Stomach (tissue), 8 donors: ENCODE measurements at regions not wholly inside any gene's neighbourhood (a gene's known extent, or its start where the extent isn't known, plus 50 kb on each side); places are given as distances from the start of the nearest gene placed in this dataset.

Experiments used
- DNase-seq, 2 donors: peaks; one replicate each; pipeline versions ENCODE4 v3.0.0 to v3.0.0-alpha.2; 2013 to 2019
- H3K27ac ChIP-seq, 5 donors: fragments of 200-600 bp in 4 of 5; sonication (generic) in 4 of 5; one replicate each; pipeline ENCODE4 v1.5.1; 2013 to 2019; ENCODE audit warnings: mild to moderate bottlenecking in 1 of 5, moderate library complexity in 1 of 5
- H3K27me3 ChIP-seq, 3 donors: fragments of 200-600 bp; sonication (generic); one replicate each; pipeline ENCODE4 v1.5.1; 2017 to 2019; ENCODE audit warnings: mixed run types in 1 of 3
- H3K36me3 ChIP-seq, 4 donors: fragments of 200-600 bp; sonication (generic); 1 replicate in 3 of 4; 2 replicates in 1 of 4; pipeline ENCODE4 v1.5.1; 2016 to 2019
- H3K4me1 ChIP-seq, 4 donors: fragments of 200-600 bp; sonication (generic); one replicate each; pipeline ENCODE4 v1.5.1; 2016 to 2019
- H3K4me3 ChIP-seq, 4 donors: fragments of 200-600 bp; sonication (generic) in 3 of 4; one replicate each; pipeline ENCODE4 v1.5.1; 2016 to 2019; ENCODE audit warnings: mild to moderate bottlenecking in 1 of 4
- H3K9me3 ChIP-seq, 4 donors: fragments of 200-600 bp; sonication (generic); one replicate each; pipeline ENCODE4 v1.5.1; 2016 to 2019
- EP300 ChIP-seq: sonication (generic); formaldehyde crosslinking; IDR thresholded peaks from one replicate; pipeline ENCODE4 v1.6.1; 2017; ENCODE audit warnings: antibody characterized with exemption
- POLR2A ChIP-seq, 4 donors: fragments of 450-650 bp; IDR thresholded peaks; one replicate each; pipeline ENCODE4 v1.6.1; 2016; ENCODE audit warnings: antibody characterized with exemption in 4 of 4, control low read depth in 2 of 4, mild to moderate bottlenecking in 1 of 4, moderate library complexity in 1 of 4
- POLR2AphosphoS5 ChIP-seq, 3 donors: sonication (generic); formaldehyde crosslinking; IDR thresholded peaks; one replicate each; pipeline ENCODE4 v1.6.1; 2016; ENCODE audit warnings: antibody characterized with exemption in 3 of 3
- WGBS, 5 donors: extraction: QIAGEN DNeasy Blood & Tissue Kit in 3 of 5; methylation state at CpG; one replicate each; pipeline versions ENCODE4 v1.1.5 to v1.1.7; 2013 to 2018; 5-methylcytosine and 5-hydroxymethylcytosine counted together
- intact Hi-C: fragments of 100-400 bp; cut with DNase I; formaldehyde crosslinking; loops from one replicate; pipeline ENCODE4 v1.15.1; 2023; ENCODE audit warnings: low total_unique reads
- TF ChIP-seq, protein P1 (sequence below), 7 experiments: fragments of 450-650 bp in 4 of 7; fragments of 200-600 bp in 3 of 7; sonication (generic) in 3 of 7; IDR thresholded peaks; one replicate each; pipeline ENCODE4 v1.5.1; 2016 to 2019; ENCODE audit warnings: antibody characterized with exemption in 7 of 7, control low read depth in 2 of 7, mild to moderate bottlenecking in 1 of 7
- donor health status: healthy with polysubstance abuse.
- donor health status: Bipolar disorder and iron deficiency.
- donor health status: healthy.

DNA sequence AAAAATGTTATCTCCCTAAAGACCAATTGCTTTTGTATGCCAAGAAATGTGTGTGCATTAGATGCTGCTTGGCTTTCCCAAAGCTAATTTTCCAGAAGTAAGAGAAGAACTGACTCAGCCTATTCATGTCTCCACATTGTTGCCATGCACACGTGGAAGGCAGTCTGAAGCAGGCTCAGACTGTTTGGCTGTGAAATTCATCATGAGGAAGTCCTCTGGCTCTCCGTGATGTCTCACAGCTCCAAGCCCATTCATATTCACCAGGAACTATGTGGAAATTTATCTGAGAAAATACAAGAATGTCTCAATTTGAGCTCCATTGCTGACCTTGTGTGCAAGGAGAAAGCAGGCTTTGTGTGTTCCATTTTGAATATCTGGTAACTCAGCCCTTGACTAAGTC lies 1022.2 kb upstream of the GJE1 start:
- 60 to 69% (median 68%) methylated on average over 2 of the region's 2 CpGs for WGBS, 5 donors
- intact Hi-C loops: no loop called here
- Histone ChIP-seq H3K27me3 (no peaks in the 10 kb centered on the region), H3K27ac (no peak overlapping the region), H3K4me1 (no peaks in the 10 kb centered on the region), H3K4me3 (no peak overlapping the region), H3K36me3 (no peaks in the 10 kb centered on the region), H3K9me3 (no peaks in the 10 kb centered on the region)
- no peak for TF ChIP-seq EP300
- TF ChIP-seq POLR2AphosphoS5 (IDR thresholded peaks at IDR 0.05): no peak
- TF ChIP-seq, protein P1, sequence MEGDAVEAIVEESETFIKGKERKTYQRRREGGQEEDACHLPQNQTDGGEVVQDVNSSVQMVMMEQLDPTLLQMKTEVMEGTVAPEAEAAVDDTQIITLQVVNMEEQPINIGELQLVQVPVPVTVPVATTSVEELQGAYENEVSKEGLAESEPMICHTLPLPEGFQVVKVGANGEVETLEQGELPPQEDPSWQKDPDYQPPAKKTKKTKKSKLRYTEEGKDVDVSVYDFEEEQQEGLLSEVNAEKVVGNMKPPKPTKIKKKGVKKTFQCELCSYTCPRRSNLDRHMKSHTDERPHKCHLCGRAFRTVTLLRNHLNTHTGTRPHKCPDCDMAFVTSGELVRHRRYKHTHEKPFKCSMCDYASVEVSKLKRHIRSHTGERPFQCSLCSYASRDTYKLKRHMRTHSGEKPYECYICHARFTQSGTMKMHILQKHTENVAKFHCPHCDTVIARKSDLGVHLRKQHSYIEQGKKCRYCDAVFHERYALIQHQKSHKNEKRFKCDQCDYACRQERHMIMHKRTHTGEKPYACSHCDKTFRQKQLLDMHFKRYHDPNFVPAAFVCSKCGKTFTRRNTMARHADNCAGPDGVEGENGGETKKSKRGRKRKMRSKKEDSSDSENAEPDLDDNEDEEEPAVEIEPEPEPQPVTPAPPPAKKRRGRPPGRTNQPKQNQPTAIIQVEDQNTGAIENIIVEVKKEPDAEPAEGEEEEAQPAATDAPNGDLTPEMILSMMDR (IDR thresholded peaks at IDR 0.05): no peak
- no peak for TF ChIP-seq POLR2A (IDR thresholded peaks at IDR 0.05)
- DNase-seq: no peak

DNA sequence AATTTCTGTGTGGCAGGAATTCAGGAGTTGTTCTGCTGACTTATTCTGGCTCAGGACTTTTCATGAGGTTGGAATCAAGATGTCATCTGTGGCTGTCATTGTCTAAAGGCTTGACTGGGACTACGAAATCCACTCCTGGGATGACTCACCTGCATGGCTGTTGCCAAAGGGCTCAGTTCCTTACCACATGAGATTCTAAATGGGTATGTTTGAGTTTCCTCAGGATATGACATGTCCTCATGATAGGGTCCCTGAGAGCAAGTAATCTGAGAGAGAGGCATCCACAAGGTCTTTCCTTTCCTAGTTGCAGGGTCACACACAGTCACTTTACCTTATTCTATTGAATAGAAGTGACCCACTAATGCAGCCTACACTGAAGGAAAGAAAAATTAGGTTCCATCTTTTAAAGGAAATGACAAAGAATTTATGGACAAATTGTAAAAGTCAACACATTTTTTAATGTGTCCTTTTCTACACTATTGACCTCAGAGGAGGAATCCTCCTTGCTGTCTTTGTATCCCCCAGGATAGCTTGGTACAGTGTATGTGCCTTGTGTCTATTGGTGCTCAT lies 1025.0 kb upstream of the GJE1 start:
- H3K9me3 ChIP-seq: peaks cover 0 to 6% (median 2%) of the 10 kb centered on the region in 4 donors
- no peak overlapping the region for H3K4me3 ChIP-seq
- 41 to 78% (median 67%) methylated on average over 1 of the region's 1 CpG for WGBS, 5 donors
- no peaks in the 10 kb centered on the region for H3K27me3 ChIP-seq
- intact Hi-C loops: no loop called here
- H3K27ac ChIP-seq: no peak overlapping the region
- no peaks in the 10 kb centered on the region for H3K36me3 ChIP-seq
- no peaks in the 10 kb centered on the region for H3K4me1 ChIP-seq
- no peak for DNase-seq
- TF ChIP-seq EP300 (no peak), POLR2AphosphoS5 (IDR thresholded peaks at IDR 0.05) (no peak)

DNA sequence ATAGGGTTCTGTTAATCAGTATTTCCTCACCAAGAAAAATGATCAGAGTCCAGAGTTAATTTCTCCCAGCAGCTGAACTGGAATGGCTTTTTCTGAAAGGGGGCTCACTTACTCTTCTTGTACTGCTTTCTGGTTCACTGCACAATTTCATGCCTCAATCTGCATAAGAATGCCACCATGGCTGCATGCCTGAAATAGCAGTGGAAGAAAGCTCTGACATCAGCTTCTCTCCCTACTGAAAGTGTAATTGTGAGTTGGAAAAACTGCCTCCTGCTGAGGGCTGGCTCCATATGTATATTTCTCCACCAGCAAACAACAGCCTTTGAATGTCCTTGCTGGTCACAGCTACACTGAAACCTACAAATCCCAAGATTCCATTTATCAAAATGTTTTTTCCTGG lies 1027.2 kb upstream of the GJE1 start:
- H3K27me3 ChIP-seq: no peaks in the 10 kb centered on the region
- peaks cover 0 to 6% (median 2%) of the 10 kb centered on the region in 4 donors for H3K9me3 ChIP-seq
- DNase-seq: no peak
- no peaks in the 10 kb centered on the region for H3K36me3 ChIP-seq
- no peak overlapping the region for H3K4me3 ChIP-seq
- no peaks in the 10 kb centered on the region for H3K4me1 ChIP-seq
- intact Hi-C loops: no loop called here
- TF ChIP-seq POLR2A (IDR thresholded peaks at IDR 0.05): no peak
- TF ChIP-seq, protein P1 (IDR thresholded peaks at IDR 0.05): no peak
- no peak for TF ChIP-seq EP300
- no peak for TF ChIP-seq POLR2AphosphoS5 (IDR thresholded peaks at IDR 0.05)
- no peak overlapping the region for H3K27ac ChIP-seq

DNA sequence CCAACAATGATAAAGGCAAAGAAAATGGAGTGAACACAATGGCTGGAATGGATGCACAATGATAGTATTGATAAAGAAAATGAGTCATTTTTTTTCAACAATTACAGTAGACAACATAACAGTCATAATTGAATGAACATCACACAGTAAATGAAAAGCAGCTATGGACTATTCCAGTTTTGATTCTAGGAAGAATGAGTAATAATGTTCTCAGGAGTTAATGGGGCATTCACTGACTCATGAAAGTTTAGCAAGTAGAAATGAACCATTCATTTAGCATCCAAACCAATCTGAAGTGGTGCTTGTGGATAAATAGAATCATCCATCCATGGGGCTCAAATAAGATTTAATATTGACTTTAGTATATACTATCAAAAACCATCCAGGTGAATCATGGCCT lies 1029.5 kb upstream of the GJE1 start:
- intact Hi-C loops: no loop called here
- H3K36me3 ChIP-seq: no peaks in the 10 kb centered on the region
- no peaks in the 10 kb centered on the region for H3K27me3 ChIP-seq
- no peaks in the 10 kb centered on the region for H3K4me1 ChIP-seq
- no peak overlapping the region for H3K4me3 ChIP-seq
- TF ChIP-seq POLR2AphosphoS5 (IDR thresholded peaks at IDR 0.05) (no peak), POLR2A (IDR thresholded peaks at IDR 0.05) (no peak), EP300 (no peak)
- TF ChIP-seq, protein P1 (IDR thresholded peaks at IDR 0.05): no peak
- no peak overlapping the region for H3K27ac ChIP-seq
- peaks cover 0 to 6% (median 2%) of the 10 kb centered on the region in 4 donors for H3K9me3 ChIP-seq
- no peak for DNase-seq

DNA sequence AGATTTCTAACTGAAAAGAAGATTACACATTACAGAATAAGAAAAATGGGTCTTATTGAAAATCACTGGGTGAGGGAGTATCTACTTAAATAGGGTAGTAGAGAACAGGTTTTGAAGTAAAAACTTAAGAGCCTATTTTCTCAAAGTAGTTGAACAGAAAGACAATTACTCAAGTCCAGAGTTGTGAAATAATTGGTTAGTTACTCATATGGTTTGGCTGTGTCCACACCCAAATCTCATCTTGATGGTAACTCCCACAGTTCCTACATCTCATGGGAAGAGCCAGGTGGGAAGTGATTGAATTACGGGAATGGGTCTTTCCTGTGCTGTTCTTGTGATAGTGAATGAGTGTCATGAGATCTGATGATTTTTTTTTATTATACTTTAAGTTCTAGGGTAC lies 1035.3 kb upstream of the GJE1 start:
- TF ChIP-seq POLR2A (IDR thresholded peaks at IDR 0.05) (no peak), POLR2AphosphoS5 (IDR thresholded peaks at IDR 0.05) (no peak), EP300 (no peak)
- TF ChIP-seq, protein P1 (IDR thresholded peaks at IDR 0.05): no peak
- Histone ChIP-seq H3K9me3 (no peaks in the 10 kb centered on the region), H3K27me3 (no peaks in the 10 kb centered on the region), H3K4me1 (no peaks in the 10 kb centered on the region), H3K27ac (no peak overlapping the region), H3K4me3 (no peak overlapping the region), H3K36me3 (no peaks in the 10 kb centered on the region)
- no peak for DNase-seq
- WGBS, 5 donors: 52 to 78% (median 70%) methylated on average over 1 of the region's 1 CpG
- intact Hi-C loops: no loop called here
